T-helper 2 cell treated with Interferon-gamma antibody and Interleukin-4, amounts not matched to agents 100 ng/mL and 5 ng/mL, for 36 hours (primary cell): ENCODE measurements at regions not wholly inside any gene's neighbourhood (a gene's known extent, or its start where the extent isn't known, plus 50 kb on each side); places are given as distances from the start of the nearest gene placed in this dataset.

Experiments used
- intact Hi-C: fragments of 100-400 bp; cut with micrococcal nuclease; formaldehyde crosslinking; loops from one replicate; pipeline ENCODE4 v1.15.1; 2023

DNA sequence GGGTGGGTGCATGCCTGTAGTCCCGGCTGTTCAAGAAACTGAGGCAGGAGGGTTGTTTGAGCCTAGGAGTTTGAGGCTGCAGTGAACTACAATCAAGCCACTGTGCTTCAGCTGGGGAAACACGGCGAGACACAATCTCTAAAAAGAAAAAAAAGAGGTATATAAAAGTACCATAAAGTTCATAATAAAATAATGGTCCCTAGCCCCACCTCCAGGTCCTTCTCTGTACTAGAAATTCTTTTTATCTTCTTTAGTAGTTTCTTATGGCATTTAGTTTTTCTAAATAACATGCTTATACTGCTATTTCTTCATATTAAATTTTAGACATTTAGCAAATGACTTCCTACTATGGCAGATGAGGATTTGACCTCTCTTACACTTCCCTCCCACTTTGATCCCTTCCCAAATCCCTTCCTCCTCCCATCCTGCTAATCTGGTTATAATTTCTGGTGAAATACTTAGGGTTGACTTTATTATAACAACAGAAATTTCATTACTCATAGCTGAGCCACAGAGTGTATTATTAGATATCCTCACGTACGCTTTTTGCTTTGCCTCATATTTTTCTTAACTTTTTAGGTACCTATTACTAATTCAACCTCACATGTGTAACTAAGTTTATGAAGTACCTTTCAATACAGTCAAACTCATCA lies 94.7 kb downstream of the SLC41A2 start:
- intact Hi-C loops = no loop called here

- intact Hi-C loops = no loop called here
Measured at GRCh38 chr12:104858611-104859543, 99.2 kb downstream of the SLC41A2 start.

DNA sequence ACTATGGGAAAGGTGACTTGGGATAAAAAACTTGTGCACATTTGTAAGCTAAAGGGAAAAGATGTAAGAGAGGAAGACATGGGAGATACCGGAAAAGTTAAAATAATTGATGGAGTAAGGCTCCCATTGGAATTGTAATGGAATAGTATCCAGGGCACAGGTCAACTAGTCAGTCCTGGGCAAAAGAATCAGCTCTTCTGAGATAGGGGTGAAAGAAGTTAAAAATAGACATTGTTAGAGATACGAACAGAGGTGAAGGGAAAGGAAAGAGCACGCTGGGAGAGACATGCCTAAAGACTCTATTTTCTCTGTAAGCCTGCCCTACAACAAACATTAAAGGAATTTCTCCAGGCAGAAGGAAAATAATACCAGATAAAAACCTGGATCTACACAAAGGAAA lies 101.6 kb downstream of the SLC41A2 start:
- intact Hi-C loops = no loop called here

- intact Hi-C loops = no loop called here
Measured at GRCh38 chr12:104855599-104855998, 102.5 kb downstream of the SLC41A2 start.

DNA sequence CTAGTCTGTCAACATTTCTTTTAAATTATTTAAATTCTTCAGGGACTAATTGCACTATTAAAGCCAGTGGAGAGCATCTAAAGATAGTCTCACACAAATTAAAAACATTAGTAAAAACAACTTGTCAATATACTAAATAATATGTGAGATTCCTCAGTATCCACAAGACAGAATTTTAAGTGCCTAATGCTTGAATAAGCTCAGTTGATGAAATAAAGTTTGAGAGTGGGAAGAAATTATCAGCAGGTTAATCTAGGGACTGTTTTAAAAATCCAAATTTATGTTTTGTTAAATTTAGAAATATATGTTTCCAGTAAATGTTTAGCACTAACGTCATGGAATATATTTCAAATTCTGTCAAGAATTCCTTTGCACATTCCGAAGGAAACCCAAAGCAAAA lies 105.2 kb downstream of the SLC41A2 start:
- intact Hi-C loops = no loop called here

GRCh38 chr12:104852102-104852501 lies 106.0 kb downstream of the SLC41A2 start:
- intact Hi-C loops = no loop called here

- intact Hi-C loops = no loop called here
Measured at GRCh38 chr12:104850781-104851180, 107.3 kb downstream of the SLC41A2 start.

GRCh38 chr12:104846056-104846767 lies 111.9 kb downstream of the SLC41A2 start:
- intact Hi-C loops = no loop called here

GRCh38 chr12:104844123-104844522 lies 114.0 kb downstream of the SLC41A2 start:
- intact Hi-C loops = no loop called here

DNA sequence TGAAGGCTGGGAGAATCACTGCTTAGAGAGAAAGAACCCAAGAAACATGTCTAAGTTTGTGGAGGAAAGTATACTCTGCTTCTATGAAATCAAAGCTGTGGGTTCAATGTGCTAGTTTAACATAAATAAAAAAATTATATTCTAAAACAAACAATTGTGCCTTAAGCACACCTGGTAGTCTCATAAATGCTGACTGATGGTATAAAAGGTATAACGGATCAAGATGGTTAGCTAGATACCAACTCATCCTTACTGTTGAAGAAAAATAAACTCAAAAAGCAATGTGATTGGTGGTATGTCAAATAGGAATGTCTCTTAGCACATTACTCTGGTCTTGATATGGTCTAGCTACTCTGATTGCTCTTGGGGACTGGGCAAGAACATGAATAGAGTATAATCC lies 117.8 kb downstream of the SLC41A2 start:
- intact Hi-C loops = no loop called here

DNA sequence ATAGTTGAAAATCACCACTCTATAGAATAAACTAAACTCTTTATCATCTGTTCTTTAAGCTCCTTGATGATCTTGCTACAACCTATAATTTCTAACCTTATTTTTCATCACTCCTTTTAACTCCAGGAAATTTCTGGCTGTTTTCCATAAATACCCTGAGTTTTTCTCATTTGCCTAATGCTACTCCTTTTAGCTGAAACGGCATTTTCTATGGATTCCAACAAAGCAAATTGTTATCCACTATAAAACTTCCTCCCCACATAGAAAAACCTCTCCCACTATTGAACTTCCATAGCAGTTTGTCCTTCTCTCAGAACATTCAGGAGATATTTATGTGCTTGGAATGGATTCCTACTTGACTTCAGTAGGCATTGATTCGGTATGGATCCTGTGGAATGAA lies 122.8 kb downstream of the SLC41A2 start:
- intact Hi-C loops = no loop called here

DNA sequence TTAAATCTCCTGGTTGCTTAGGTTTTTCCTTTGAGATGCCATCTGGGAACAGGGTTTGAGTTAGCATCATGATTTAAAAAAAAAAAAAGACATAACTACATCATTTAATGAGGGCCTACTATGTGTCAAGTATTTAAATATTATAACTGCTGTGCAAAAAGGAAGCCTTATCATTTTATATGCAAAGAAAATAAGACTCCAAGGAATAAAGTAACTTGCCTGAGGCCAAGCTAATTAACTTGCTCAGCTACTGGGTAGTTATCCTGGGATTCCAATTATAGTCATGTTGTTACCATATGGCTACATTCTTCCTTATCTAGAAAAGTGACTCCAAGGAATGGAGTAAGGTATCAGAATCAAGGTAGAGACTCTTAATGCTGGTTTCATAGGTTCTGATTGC lies 123.5 kb downstream of the SLC41A2 start:
- intact Hi-C loops = no loop called here

- intact Hi-C loops = no loop called here
Measured at GRCh38 chr12:104833756-104834155, 124.3 kb downstream of the SLC41A2 start.

DNA sequence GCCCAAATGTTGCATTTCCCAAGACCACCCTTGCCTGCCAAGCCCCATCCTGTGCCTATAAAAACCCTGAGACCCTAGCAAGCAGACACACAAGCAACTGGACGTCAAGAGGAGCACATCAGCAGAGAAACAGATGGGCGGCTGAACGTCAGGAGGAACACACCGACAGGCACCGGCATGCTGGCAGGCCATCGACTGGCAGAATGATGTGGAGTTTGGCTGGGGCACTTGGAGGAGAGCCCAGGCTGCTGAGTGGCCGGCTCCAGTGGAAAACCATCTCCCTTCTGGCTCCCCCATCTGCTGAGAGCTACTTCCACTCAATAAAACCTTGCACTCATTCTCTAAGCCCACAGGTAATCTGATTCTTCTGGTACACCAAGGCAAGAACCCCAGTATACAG lies 130.1 kb downstream of the SLC41A2 start:
- intact Hi-C loops = no loop called here

DNA sequence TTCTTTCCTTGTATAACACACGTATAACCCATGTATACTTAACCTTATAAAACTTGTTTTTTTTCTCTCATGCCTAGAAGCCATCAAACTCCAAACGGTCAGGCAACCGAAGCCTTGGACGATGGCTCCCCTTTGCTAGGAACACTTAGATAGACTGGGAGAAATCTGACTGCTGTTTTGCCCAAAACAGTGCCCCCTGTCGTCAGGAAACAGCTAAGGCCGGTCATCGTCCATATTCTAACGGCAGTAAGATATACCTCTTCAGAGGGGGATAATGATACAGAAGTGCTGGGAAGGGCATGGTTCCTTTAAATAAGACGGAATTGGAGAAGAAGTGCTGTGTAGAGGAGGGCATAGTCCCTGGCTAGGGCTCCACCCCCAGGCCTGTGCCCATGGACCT lies 130.5 kb downstream of the SLC41A2 start:
- intact Hi-C loops = no loop called here

- intact Hi-C loops = no loop called here
Measured at GRCh38 chr12:104825408-104825807, 132.7 kb downstream of the SLC41A2 start.

DNA sequence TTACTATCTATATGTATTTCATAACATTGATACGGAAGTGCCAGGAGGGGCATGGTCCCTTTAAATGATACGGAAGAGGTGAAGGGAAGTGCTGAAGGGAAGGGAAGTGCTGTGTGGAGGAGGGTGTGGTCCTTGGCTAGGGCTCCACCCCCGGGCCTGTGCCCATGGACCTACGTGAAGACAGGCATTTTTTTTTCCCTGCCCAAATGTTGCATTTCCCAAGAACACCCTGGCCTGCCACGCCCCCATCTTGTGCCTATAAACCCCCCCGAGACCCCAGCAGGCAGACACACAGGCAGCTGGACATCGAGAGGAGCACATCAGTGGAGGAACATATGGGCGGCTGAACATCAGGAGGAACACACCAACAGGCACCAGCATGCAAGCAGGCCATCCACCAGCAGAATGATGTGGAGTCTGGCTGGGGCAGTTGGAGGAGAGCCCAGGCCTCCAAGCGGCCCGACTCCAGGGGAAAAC lies 134.1 kb downstream of the SLC41A2 start:
- intact Hi-C loops = no loop called here

- intact Hi-C loops = no loop called here
Measured at GRCh38 chr12:104822941-104823340, 135.1 kb downstream of the SLC41A2 start.

GRCh38 chr12:104816845-104817503 lies 141.1 kb downstream of the SLC41A2 start:
- intact Hi-C loops = no loop called here

- intact Hi-C loops = no loop called here
Measured at GRCh38 chr12:104815935-104816334, 142.2 kb downstream of the SLC41A2 start.

DNA sequence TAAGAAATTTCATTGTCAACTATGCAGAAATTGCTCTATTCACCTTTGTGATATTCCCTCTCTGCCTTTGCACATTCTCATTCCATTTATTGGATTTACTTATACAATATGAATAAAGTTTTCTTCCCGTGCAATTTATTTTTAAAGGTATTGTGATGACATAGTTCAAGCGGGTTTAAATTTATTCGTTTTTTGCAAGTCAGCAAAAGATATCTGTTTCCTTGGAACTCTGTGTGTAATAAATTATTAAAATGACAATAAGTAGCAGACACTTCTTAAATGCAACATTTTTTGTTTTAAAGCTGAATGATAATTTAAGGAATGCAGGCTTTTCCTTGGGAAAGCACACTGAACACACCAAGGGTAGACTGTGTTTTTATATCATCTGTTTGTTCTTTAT lies 143.1 kb downstream of the SLC41A2 start:
- intact Hi-C loops = no loop called here
